ENCODE measurements at regions not wholly inside any gene's neighbourhood (a gene's known extent, or its start where the extent isn't known, plus 50 kb on each side); places are given as distances from the start of the nearest gene placed in this dataset.

DNA sequence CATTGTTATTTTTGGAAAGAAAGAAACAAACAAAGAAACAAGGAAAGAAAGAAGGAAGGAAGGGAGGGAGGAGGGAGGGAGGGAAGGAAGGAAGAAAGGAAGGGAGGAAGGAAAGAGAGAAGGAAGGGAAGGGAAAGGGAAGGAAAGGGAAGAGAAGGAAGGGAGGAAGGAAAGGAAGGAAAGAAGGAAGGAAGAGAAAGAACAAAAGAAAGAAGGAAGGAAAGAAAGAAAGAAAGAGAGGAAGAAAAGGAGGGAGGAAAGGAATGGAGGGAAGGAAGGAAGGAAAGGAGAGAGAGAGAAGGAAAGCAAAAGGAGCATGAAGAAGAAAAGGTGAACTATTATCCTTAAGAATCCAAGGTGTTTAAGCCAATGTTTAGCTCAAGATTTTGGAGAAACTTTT is 262.7 kb upstream of the STT3B start:
- in situ Hi-C loops (cut with MboI; ENCODE audit: low sequenced_read_pairs, unreplicated experiment) = no loop called here

DNA sequence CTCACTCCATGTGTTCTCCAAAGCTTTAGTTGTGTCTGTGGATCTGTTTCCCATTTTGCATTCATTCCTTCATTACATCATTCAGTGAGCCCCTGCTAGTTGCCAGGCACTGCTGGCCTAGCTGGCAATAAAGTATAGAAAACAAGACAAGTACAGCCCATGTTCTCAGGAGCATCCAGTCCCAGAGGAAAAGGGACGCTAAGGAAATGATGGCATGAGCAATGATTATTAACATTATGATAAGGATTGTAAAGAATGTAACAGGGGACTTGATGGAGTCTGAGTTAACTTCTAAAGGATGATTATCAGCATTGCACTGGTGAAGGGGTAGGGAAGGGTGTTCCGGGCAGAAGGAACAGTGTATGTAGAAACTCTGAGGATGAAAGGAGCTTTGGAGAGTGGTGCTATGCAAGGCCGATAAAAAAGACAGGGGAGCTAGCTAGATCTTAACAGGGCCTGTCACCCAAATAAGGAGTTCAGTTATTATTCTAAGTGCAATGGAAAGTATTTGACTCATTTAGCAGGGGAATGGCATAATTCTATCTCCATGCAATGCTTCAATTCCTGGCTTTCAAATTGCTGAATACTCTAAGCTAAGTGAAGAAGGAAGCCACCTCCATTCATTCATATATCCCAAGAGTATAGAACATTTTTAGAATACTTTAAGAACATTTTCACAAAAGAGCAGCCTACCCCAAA is 258.2 kb upstream of the STT3B start:
- TF ChIP-seq, protein P1, sequence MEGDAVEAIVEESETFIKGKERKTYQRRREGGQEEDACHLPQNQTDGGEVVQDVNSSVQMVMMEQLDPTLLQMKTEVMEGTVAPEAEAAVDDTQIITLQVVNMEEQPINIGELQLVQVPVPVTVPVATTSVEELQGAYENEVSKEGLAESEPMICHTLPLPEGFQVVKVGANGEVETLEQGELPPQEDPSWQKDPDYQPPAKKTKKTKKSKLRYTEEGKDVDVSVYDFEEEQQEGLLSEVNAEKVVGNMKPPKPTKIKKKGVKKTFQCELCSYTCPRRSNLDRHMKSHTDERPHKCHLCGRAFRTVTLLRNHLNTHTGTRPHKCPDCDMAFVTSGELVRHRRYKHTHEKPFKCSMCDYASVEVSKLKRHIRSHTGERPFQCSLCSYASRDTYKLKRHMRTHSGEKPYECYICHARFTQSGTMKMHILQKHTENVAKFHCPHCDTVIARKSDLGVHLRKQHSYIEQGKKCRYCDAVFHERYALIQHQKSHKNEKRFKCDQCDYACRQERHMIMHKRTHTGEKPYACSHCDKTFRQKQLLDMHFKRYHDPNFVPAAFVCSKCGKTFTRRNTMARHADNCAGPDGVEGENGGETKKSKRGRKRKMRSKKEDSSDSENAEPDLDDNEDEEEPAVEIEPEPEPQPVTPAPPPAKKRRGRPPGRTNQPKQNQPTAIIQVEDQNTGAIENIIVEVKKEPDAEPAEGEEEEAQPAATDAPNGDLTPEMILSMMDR (IDR thresholded peaks at IDR 0.05; ENCODE audit: borderline replicate concordance, control extremely low read depth, extremely low read depth, insufficient read depth, missing control alignments) = no peak
- no peak for DNase-seq (ENCODE audit: low spot score)
- in situ Hi-C loops (cut with MboI; ENCODE audit: low sequenced_read_pairs, unreplicated experiment) = no loop called here

More for the DNA sequence above, 262.7 kb upstream of the STT3B start:
- DNase-seq (ENCODE audit: low spot score) = no peak
- TF ChIP-seq, protein P1 (IDR thresholded peaks at IDR 0.05; ENCODE audit: borderline replicate concordance, control extremely low read depth, extremely low read depth, insufficient read depth, missing control alignments) = no peak

DNA sequence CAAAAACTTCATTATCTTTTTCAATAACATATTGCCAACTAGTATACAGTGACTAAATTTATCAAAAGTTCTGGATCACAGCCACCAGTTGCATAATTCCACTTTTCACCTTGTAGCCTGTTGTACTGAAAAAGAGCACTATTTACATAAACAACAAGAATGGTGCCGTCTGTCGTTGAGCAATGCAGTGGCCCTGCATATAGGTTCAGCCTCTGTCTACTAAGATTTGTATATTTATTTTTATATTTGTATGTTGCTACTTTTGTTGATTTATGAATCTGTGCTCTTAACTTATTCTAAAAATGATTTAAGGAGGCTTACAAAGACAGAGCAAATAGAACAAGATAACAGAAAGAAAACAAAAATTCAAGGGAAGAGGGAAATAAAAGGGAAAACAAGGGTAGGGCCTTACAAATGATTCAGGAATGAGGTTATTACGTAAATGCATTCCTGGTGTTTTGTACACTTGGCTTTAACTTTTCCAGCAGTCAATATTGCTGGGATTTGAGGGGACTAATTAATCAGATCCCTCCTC is 257.6 kb upstream of the STT3B start:
- no peak for DNase-seq (ENCODE audit: low spot score)
- TF ChIP-seq, protein P1 (IDR thresholded peaks at IDR 0.05; ENCODE audit: borderline replicate concordance, control extremely low read depth, extremely low read depth, insufficient read depth, missing control alignments) = no peak
- in situ Hi-C loops (cut with MboI; ENCODE audit: low sequenced_read_pairs, unreplicated experiment) = no loop called here

DNA sequence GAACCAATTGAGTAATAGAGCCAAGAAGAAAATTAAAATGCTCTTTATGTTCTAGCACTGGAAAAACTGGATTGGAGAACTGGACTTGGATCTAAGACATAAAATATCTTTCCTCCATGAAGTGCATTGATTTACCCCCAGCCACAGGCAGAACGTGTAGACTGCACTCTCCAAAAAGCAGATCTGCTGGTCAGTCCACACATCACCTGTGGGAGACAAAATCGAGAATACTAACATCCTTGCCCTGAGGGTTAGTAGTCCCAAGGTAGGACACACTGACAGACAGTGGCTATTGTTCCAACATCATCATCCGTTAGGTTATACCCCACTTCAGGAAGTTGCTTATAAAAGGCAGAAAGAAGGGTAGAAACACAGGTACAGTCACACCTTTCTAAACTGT is 257.1 kb upstream of the STT3B start:
- TF ChIP-seq, protein P1 (IDR thresholded peaks at IDR 0.05; ENCODE audit: borderline replicate concordance, control extremely low read depth, extremely low read depth, insufficient read depth, missing control alignments) = no peak
- no peak for DNase-seq (ENCODE audit: low spot score)
- in situ Hi-C loops (cut with MboI; ENCODE audit: low sequenced_read_pairs, unreplicated experiment) = no loop called here

DNA sequence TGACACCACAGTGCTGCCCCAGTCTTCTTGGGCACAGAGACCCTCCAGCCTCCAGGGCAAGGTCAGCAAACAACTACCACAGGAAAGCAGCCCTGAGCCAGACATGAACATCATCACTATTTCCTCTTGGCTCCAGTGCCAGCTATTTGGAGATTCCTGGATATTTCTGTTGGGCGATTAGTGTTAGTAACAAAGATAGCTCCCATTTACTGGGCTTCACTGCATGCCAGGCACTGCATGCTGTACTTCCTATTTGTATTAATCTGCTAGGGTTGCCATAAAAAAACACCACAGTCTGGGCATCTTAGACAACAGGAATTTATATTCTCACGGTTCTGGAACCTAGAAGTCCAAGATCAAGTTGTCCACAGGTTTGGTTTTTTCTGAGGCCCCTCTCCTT is 255.1 kb upstream of the STT3B start:
- TF ChIP-seq, protein P1 (IDR thresholded peaks at IDR 0.05; ENCODE audit: borderline replicate concordance, control extremely low read depth, extremely low read depth, insufficient read depth, missing control alignments) = no peak
- in situ Hi-C loops (cut with MboI; ENCODE audit: low sequenced_read_pairs, unreplicated experiment) = no loop called here

DNA sequence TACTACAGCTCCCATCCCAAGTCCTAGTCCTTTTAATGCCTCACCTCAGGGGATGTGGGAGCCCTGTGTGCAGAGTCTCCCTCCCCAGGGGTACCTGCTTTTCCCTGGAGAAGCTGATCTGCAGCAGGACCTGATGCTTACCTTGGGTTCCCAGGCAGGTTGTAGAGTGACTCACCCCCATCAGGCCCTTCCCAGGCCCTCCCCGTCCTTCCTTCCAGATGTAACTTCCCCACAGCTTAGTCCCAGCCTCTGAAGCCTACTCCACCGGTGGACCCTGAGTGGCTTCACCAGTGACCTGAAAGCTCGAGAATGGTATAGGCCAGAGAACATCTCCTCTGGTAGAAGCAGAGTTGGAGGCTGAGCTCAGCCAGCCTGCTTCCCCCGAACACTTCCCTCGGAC is 254.2 kb upstream of the STT3B start:
- DNase-seq (ENCODE audit: low spot score) = no peak
- in situ Hi-C loops (cut with MboI; ENCODE audit: low sequenced_read_pairs, unreplicated experiment) = no loop called here
- TF ChIP-seq, protein P1 (IDR thresholded peaks at IDR 0.05; ENCODE audit: borderline replicate concordance, control extremely low read depth, extremely low read depth, insufficient read depth, missing control alignments) = no peak

More for the DNA sequence above, 255.1 kb upstream of the STT3B start:
- DNase-seq (ENCODE audit: low spot score) = no peak

Measured in GM13976 (cell line).